GM23338 (cell line): ENCODE measurements at regions not wholly inside any gene's neighbourhood (a gene's known extent, or its start where the extent isn't known, plus 50 kb on each side); places are given as distances from the start of the nearest gene placed in this dataset.
A peak's percentile ranks its signal among the peaks of the same experiment; 100 is the strongest.

Source experiments
- ATAC-seq: fragments of 200-7000 bp; cut with Tn5 transposase; 3 replicates; pipeline ENCODE4 v1.9.1; 2020
- DNase-seq: peaks from one replicate; pipeline ENCODE4 v3.0.0-alpha.2; 2015; ENCODE audit warnings: low spot score
- H2AFZ ChIP-seq: fragments of 200-600 bp; sonication (generic); 2 replicates; pipeline ENCODE4 v1.8.0; 2016; ENCODE audit warnings: antibody characterized with exemption, mild to moderate bottlenecking, moderate library complexity
- H3F3A ChIP-seq: fragments of 200-600 bp; sonication (generic); replicated peaks from 2 replicates; pipeline ENCODE4 v1.8.0; 2017; ENCODE audit warnings: antibody characterized with exemption, mixed run types, low read depth
- H3K27ac ChIP-seq: fragments of 200-600 bp; sonication (generic); 2 replicates; pipeline ENCODE4 v1.6.1; 2016; ENCODE audit warnings: low read depth
- H3K27me3 ChIP-seq: fragments of 200-600 bp; sonication (generic); 2 replicates; pipeline ENCODE4 v1.8.0; 2016; ENCODE audit warnings: mild to moderate bottlenecking, mixed run types, moderate library complexity; ENCODE audit not compliant: insufficient read depth
- H3K36me3 ChIP-seq: fragments of 200-600 bp; sonication (generic); 2 replicates; pipeline ENCODE4 v1.8.0; 2016; ENCODE audit warnings: mild to moderate bottlenecking; ENCODE audit not compliant: insufficient read depth
- H3K4me1 ChIP-seq: fragments of 200-600 bp; sonication (generic); 2 replicates; pipeline ENCODE4 v1.8.0; 2016; ENCODE audit warnings: mild to moderate bottlenecking, moderate library complexity; ENCODE audit not compliant: insufficient read depth
- H3K4me2 ChIP-seq: fragments of 200-600 bp; sonication (generic); 2 replicates; pipeline ENCODE4 v1.7.1; 2017; ENCODE audit warnings: mixed run types
- H3K4me3 ChIP-seq: fragments of 200-600 bp; sonication (generic); 2 replicates; pipeline ENCODE4 v1.6.1; 2016; ENCODE audit warnings: mixed run types
- H3K79me2 ChIP-seq: fragments of 200-600 bp; sonication (generic); replicated peaks from 2 replicates; pipeline ENCODE4 v1.8.0; 2017; ENCODE audit warnings: mild to moderate bottlenecking; ENCODE audit not compliant: insufficient read depth
- H3K9me2 ChIP-seq: fragments of 200-600 bp; sonication (generic); 2 replicates; pipeline ENCODE4 v1.8.0; 2017; ENCODE audit not compliant: insufficient read depth
- H4K20me1 ChIP-seq: fragments of 200-600 bp; sonication (generic); replicated peaks from 2 replicates; pipeline ENCODE4 v1.8.0; 2017; ENCODE audit warnings: mild to moderate bottlenecking; ENCODE audit not compliant: insufficient read depth
- H3K27ac Mint-ChIP-seq: 2 replicates; pipeline ENCODE4 v1.8.0; 2020; ENCODE audit warnings: inconsistent platforms, mild to moderate bottlenecking, moderate library complexity, mixed read lengths
- H3K27me3 Mint-ChIP-seq: 3 replicates; pipeline ENCODE4 v1.8.0; 2022; ENCODE audit warnings: low read depth, mild to moderate bottlenecking, moderate library complexity, mixed read lengths, inconsistent platforms; ENCODE audit not compliant: insufficient read depth, poor library complexity
- H3K36me3 Mint-ChIP-seq: 3 replicates; pipeline ENCODE4 v1.8.0; 2021; ENCODE audit warnings: low read depth, mild to moderate bottlenecking, inconsistent platforms, moderate library complexity, mixed read lengths
- H3K4me1 Mint-ChIP-seq: 3 replicates; pipeline ENCODE4 v1.8.0; 2020; ENCODE audit warnings: mild to moderate bottlenecking, inconsistent platforms, mixed read lengths
- H3K4me3 Mint-ChIP-seq: 3 replicates; pipeline ENCODE4 v1.8.0; 2021; ENCODE audit warnings: moderate library complexity, mild to moderate bottlenecking, inconsistent platforms, mixed read lengths
- H3K9me3 Mint-ChIP-seq: 3 replicates; pipeline ENCODE4 v1.8.0; 2020; ENCODE audit warnings: moderate library complexity, mild to moderate bottlenecking, inconsistent platforms, mixed read lengths
- CREB1 ChIP-seq: fragments of 250-450 bp; sonication (Bioruptor Pico); IDR thresholded peaks from 2 replicates; pipeline ENCODE4 v1.5.0; 2020; ENCODE audit warnings: low read depth, mild to moderate bottlenecking, moderate library complexity
- CTCF ChIP-seq, 2 experiments: fragments of 200-600 bp in 1 of 2; sonication (generic) in 1 of 2; conservative IDR thresholded peaks; 2 replicates each; pipeline versions ENCODE4 v1.5.1 to v1.6.1; 2016 to 2017; ENCODE audit warnings: antibody characterized with exemption in 2 of 2, low read depth in 2 of 2, mild to moderate bottlenecking in 2 of 2, moderate library complexity in 1 of 2
- ETS1 ChIP-seq: IDR thresholded peaks from 2 replicates; pipeline ENCODE4 v1.6.1; 2016; ENCODE audit warnings: antibody characterized with exemption
- EZH2 ChIP-seq: fragments of 200-600 bp; sonication (generic); IDR thresholded peaks from one replicate; pipeline ENCODE4 v1.8.0; 2017; ENCODE audit warnings: antibody characterized with exemption, mild to moderate bottlenecking, low read depth; ENCODE audit not compliant: unreplicated experiment
- EZH2phosphoT487 ChIP-seq: fragments of 200-600 bp; sonication (generic); IDR thresholded peaks from one replicate; pipeline ENCODE4 v1.8.1; 2018; ENCODE audit warnings: antibody characterized with exemption; ENCODE audit not compliant: unreplicated experiment
- JUNB ChIP-seq: IDR thresholded peaks from one replicate; pipeline ENCODE4 v1.6.1; 2016; ENCODE audit warnings: antibody characterized with exemption; ENCODE audit not compliant: unreplicated experiment
- NANOG ChIP-seq: IDR thresholded peaks from 2 replicates; pipeline ENCODE4 v1.6.1; 2016; ENCODE audit warnings: antibody characterized with exemption, borderline replicate concordance
- POLR2AphosphoS5 ChIP-seq: IDR thresholded peaks from 2 replicates; pipeline ENCODE4 v1.6.1; 2016; ENCODE audit warnings: antibody characterized with exemption, low read depth
- REST ChIP-seq: IDR thresholded peaks from one replicate; pipeline ENCODE4 v1.6.1; 2018; ENCODE audit warnings: antibody characterized with exemption; ENCODE audit not compliant: unreplicated experiment
- STAT1 ChIP-seq: IDR thresholded peaks from one replicate; pipeline ENCODE4 v1.6.1; 2016; ENCODE audit warnings: antibody characterized with exemption; ENCODE audit not compliant: unreplicated experiment
- ZNF114 ChIP-seq: fragments of 250-450 bp; sonication (Bioruptor Pico); IDR thresholded peaks from 2 replicates; pipeline ENCODE4 v1.5.0; 2020; ENCODE audit warnings: mild to moderate bottlenecking, moderate library complexity
- ZNF331 ChIP-seq: fragments of 250-450 bp; sonication (Bioruptor Pico); IDR thresholded peaks from 2 replicates; pipeline ENCODE4 v1.5.0; 2020; ENCODE audit warnings: low read depth, mild to moderate bottlenecking, moderate library complexity
- ZNF462 ChIP-seq: fragments of 250-450 bp; sonication (Bioruptor Pico); IDR thresholded peaks from 2 replicates; pipeline ENCODE4 v1.5.0; 2020; ENCODE audit warnings: mild to moderate bottlenecking, moderate library complexity

- Histone ChIP-seq H3K4me3 (no peak overlapping the region), H3K9me2 (no peaks in the 10 kb centered on the region), H3K27ac (no peak overlapping the region), H3K27me3 (no peaks in the 10 kb centered on the region), H3K79me2 (no peaks in the 10 kb centered on the region), H3K4me2 (no peak overlapping the region), H3K36me3 (no peaks in the 10 kb centered on the region), H2AFZ (peak overlapping the region; percentile 63), H3K4me1 (no peaks in the 10 kb centered on the region), H4K20me1 (no peaks in the 10 kb centered on the region), H3F3A (0 out of 2 replicates have a peak, but pooled peaks cover 2% of the 10 kb centered on the region)
- Mint-ChIP-seq H3K4me3 (no peak overlapping the region), H3K36me3 (peaks cover 3% of the 10 kb centered on the region; the same call in 1 of the 3 replicates), H3K9me3 (peaks cover 3% of the 10 kb centered on the region), H3K27ac (no peak overlapping the region), H3K4me1 (peaks cover 11% of the 10 kb centered on the region), H3K27me3 (peaks cover 14% of the 10 kb centered on the region)
- no peak for DNase-seq
- ATAC-seq: no peak
- no peak for TF ChIP-seq ZNF331 (CRISPR knock-in tag)
- no peak for TF ChIP-seq JUNB
- no peak for TF ChIP-seq ZNF114 (CRISPR knock-in tag)
- no peak for TF ChIP-seq POLR2AphosphoS5
- no peak for TF ChIP-seq STAT1
- no peak for TF ChIP-seq ETS1
- no peak for TF ChIP-seq EZH2
- TF ChIP-seq CREB1 (CRISPR knock-in tag): no peak
- TF ChIP-seq EZH2phosphoT487: no peak
- no peak for TF ChIP-seq REST
- TF ChIP-seq ZNF462: no peak
- no peak for TF ChIP-seq NANOG
- no peak for TF ChIP-seq CTCF (conservative IDR thresholded peaks at IDR 0.05; ENCODE audit: low read depth in 2 of 2)
Observed at GRCh38 chr4:8741513-8742226, 130.0 kb downstream of the HMX1 start.
